Mucosa of descending colon (tissue), 3 donors: ENCODE measurements at regions not wholly inside any gene's neighbourhood (a gene's known extent, or its start where the extent isn't known, plus 50 kb on each side); places are given as distances from the start of the nearest gene placed in this dataset.
"Not testable (repeated sequence)": the region's sequence is repeated elsewhere in the genome, so short reads cannot be mapped to it uniquely, and the experiment has no call there.

Experiments used
- ATAC-seq: fragments of 200-7000 bp; cut with Tn5 transposase; one replicate; pipeline ENCODE4 v1.9.1; 2020; ENCODE audit warnings: mild to moderate bottlenecking, moderate library complexity
- DNase-seq, 3 donors: peaks; one replicate each; pipeline ENCODE4 v3.0.0-alpha.2; 2020
- H3K36me3 ChIP-seq: fragments of 200-600 bp; one replicate; pipeline ENCODE4 v1.8.0; 2021; ENCODE audit warnings: low read depth, mild to moderate bottlenecking
- H3K4me1 ChIP-seq: fragments of 200-600 bp; one replicate; pipeline ENCODE4 v1.8.0; 2021; ENCODE audit warnings: low read depth, mild to moderate bottlenecking
- H3K4me3 ChIP-seq: fragments of 200-600 bp; one replicate; pipeline ENCODE4 v1.8.0; 2021; ENCODE audit warnings: mild to moderate bottlenecking
- H3K9me3 ChIP-seq: fragments of 200-600 bp; one replicate; pipeline ENCODE4 v1.8.0; 2021; ENCODE audit warnings: mild to moderate bottlenecking
- intact Hi-C, 2 donors: fragments of 100-400 bp; cut with DNase I in 1 of 2; cut with micrococcal nuclease in 1 of 2; formaldehyde crosslinking; loops; one replicate each; pipeline versions ENCODE4 v1.11.0 to v1.11.1; 2022; cut with DNase I, micrococcal nuclease
- TF ChIP-seq, protein P1 (sequence below): fragments of 200-600 bp; IDR thresholded peaks from one replicate; pipeline ENCODE4 v1.8.0; 2022; ENCODE audit warnings: antibody characterized with exemption, mild to moderate bottlenecking
- donor health status: DM: no; HTN: no; CAD: no; lungs with moderate emphysema.
- donor health status: DM: no; HTN: no; CAD: no.
- donor health status: DM: no; HTN: yes; CAD: no.

DNA sequence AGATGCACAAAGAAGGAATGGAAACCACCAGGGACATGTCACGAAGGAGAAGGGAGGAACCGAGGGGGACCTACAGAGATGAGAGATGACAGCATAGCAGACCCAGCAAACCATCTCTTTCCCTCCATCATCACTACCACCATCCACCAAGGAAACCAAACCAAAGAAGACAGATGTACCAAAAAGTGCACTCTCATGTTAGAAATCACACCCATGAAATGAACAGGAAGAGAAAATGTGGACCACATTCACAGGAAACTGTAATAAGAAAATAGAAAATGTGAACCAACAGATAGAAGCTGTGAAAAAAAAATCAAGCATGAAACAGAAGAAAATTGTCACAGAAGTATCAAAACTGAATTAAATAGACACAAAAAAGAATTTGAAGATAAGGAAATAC is 672.7 kb downstream of the QKI start:
- peaks cover 48% of the 10 kb centered on the region for H3K9me3 ChIP-seq
- TF ChIP-seq, protein P1, sequence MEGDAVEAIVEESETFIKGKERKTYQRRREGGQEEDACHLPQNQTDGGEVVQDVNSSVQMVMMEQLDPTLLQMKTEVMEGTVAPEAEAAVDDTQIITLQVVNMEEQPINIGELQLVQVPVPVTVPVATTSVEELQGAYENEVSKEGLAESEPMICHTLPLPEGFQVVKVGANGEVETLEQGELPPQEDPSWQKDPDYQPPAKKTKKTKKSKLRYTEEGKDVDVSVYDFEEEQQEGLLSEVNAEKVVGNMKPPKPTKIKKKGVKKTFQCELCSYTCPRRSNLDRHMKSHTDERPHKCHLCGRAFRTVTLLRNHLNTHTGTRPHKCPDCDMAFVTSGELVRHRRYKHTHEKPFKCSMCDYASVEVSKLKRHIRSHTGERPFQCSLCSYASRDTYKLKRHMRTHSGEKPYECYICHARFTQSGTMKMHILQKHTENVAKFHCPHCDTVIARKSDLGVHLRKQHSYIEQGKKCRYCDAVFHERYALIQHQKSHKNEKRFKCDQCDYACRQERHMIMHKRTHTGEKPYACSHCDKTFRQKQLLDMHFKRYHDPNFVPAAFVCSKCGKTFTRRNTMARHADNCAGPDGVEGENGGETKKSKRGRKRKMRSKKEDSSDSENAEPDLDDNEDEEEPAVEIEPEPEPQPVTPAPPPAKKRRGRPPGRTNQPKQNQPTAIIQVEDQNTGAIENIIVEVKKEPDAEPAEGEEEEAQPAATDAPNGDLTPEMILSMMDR = no peak
- intact Hi-C loops = no loop called here
- ATAC-seq = no peak
- no peak overlapping the region for H3K4me3 ChIP-seq
- no peaks in the 10 kb centered on the region for H3K4me1 ChIP-seq
- DNase-seq = no peak
- H3K36me3 ChIP-seq = no peaks in the 10 kb centered on the region

DNA sequence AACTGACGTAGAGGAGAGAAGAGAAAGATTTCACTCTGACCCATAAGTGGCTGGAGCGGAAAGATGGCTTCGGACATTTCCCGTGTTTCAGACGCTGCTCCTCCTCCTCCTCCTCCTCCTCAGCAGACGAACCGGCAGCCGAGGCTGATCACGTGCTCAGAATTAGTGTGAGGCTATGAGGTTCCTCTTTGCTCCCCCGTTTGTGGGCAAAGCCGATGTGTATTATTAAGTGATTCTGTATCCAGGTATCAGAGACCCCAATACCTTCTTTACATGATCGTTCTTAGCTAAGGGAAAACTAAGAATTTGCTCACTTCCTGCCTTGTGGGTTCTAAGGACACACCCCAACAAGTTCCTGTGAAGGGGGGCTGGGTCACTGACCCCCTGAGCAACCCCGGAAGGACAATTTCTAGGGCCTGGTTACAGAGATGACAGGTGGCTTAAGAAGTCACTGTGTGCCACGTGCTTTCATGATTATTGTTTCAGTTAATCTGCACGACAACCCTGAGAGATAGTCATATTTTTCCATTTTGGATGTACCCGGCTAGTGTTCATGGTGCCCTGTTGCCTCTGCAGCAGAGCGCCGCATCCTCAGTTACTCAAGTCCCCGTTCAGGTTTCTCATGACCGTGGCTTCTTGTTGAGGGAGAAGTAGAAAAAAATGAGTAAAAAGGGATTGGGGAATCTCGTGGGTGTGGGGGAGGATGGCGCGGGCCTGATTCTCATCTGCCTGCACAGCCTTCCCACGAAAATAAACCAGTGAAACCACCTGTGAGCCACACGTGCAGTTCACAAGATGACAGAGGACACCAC is 671.8 kb downstream of the QKI start:
- Histone ChIP-seq H3K4me1 (no peaks in the 10 kb centered on the region), H3K9me3 (peaks cover 54% of the 10 kb centered on the region), H3K4me3 (no peak overlapping the region), H3K36me3 (no peaks in the 10 kb centered on the region)
- no peak for ATAC-seq
- DNase-seq = no peak
- intact Hi-C loops = no loop called here
- TF ChIP-seq, protein P1 = no peak

DNA sequence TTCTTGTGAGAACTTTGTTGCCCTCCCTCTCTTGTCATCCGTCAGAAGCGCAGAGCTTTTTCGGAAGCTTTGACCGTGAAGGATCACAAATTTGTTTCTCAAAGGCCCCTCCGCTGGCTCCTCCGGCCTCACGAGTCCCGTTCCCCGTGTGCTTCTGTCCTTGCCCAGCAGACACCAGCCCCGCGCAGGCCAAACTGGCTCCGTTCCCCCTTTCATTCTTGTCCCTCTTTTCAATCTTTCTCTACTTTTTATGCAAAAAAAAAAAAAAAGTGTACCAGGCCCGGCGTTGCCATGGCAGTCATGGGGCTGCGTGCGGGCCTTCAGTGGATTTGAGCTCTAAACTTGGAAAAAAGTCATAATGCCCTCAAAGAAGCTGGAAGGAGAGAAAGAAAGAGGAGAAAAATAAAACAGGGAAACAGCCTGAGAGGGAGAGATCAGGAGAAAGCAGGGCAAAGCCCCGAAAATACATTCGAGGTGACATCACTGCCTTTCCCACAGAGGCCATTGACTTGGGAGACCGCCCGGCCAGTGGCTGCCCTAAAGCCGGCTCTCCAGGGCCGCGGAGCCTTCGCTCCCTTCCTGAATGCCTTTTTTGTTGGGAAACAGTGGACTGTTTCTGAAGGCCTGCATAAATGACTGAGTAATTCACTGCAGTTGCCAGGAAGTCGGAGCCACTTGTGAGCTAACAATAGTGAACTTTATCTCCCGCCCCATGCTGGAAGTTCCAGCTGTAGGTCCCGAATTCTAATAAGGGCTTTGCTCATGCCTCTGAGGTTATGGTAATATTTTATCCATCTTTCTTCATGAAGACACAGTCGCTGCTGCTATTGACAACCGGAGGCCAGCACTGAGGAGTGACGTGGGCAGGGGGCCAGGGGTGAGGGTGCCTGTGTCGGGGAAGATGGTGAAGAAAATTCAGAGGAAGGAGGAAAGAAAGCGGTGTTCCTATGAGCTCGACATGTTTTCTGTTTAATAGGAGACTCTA is 670.9 kb downstream of the QKI start:
- ATAC-seq = no peak
- H3K9me3 ChIP-seq = peaks cover 57% of the 10 kb centered on the region

DNA sequence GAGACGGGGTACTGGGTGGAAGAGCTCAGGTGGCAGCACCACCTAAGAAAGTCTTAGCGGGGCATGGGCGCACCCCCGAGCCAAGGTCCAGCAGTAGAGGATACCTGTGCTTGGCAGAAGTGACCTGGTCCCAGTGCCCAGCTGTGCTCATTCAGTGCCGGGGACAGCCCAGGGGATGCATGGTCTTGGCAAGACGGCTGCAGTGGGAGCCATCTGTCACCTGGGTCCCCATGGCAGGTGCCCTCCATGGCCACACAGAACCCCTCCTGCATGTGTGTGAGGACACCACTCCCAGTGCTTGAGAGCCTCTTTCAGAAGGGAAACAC is 664.7 kb downstream of the QKI start:
- Histone ChIP-seq H3K4me1 (no peaks in the 10 kb centered on the region), H3K9me3 (peaks cover 66% of the 10 kb centered on the region), H3K36me3 (no peaks in the 10 kb centered on the region), H3K4me3 (no peak overlapping the region)
- intact Hi-C loops = no loop called here
- TF ChIP-seq, protein P1 = no peak
- ATAC-seq (no peak), DNase-seq (no peak)

More for the DNA sequence above, 670.9 kb downstream of the QKI start:
- H3K4me3 ChIP-seq = no peak overlapping the region
- H3K36me3 ChIP-seq = no peaks in the 10 kb centered on the region
- TF ChIP-seq, protein P1 = no peak
- H3K4me1 ChIP-seq = no peaks in the 10 kb centered on the region
- intact Hi-C loops = no loop called here
- DNase-seq = peak in 2 of 3 donors; percentile 20 to 30

DNA sequence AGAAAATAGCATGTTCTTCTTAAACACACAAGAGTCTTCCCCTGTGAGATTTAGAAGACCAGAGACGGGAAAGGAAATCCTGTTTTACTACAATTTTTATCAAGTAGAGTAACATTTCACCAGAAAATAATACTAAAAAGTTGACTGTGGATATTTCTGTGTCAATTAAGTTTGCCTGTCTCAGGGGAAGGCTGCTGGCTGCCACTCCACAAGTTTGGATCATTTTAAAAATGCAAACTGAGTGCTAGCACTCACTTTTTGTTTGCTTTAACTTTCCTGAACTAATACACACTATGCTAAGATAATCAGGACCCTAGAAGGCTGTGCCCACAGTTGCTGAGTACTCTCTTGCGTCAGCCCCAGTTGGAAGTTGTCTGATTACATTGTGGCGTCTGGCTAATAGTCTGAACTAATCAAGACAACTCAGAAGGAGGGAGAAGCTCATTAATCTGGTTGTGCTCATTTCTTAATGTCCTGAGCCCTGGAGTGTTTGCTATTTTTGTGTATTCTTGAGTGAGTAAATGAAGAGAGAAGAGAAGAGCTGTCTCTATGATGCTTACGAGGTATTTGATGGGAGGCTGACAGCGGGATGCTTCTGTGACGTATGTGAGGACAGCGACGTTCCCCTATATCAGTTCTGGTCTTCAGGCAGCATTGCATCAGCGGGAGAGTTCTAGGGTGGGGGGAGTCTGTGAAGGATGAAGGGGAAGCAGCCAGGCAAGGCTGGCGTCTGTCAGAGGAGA is 664.2 kb downstream of the QKI start:
- ATAC-seq (no peak), DNase-seq (no peak)
- Histone ChIP-seq H3K4me3 (no peak overlapping the region), H3K4me1 (no peaks in the 10 kb centered on the region), H3K36me3 (no peaks in the 10 kb centered on the region), H3K9me3 (peaks cover 62% of the 10 kb centered on the region)
- intact Hi-C loops = no loop called here
- TF ChIP-seq, protein P1 = no peak

DNA sequence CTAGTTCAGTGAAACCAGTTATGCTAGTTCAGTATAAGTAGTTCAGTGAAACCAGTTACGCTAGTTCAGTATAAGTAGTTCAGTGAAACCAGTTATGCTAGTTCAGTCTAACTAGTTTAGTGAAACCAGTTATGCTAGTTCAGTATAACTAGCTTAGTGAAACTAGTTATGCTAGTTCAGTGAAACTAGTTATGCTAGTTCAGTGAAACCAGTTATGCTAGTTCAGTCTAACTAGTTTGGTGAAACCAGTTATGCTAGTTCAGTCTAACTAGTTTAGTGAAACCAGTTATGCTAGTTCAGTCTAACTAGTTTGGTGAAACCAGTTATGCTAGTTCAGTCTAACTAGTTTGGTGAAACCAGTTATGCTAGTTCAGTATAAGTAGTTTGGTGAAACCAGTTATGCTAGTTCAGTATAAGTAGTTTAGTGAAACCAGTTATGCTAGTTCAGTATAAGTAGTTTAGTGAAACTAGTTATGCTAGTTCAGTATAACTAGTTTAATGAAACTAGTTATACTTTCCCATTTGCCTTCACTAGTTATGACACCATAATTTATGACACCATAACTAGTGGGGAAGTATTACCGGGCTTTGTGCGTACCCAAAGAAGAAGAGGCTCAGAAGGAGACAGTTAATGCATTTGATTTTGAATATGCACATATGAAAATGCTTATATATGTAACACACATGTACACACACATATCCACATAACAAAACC is 662.5 kb downstream of the QKI start:
- ATAC-seq, H3K4me3 ChIP-seq, intact Hi-C loops, H3K36me3 ChIP-seq, H3K4me1 ChIP-seq, DNase-seq: not testable (repeated sequence)
- H3K9me3 ChIP-seq = peaks cover 55% of the 10 kb centered on the region
